Sigmoid colon (tissue), 3 donors: ENCODE measurements at regions not wholly inside any gene's neighbourhood (a gene's known extent, or its start where the extent isn't known, plus 50 kb on each side); places are given as distances from the start of the nearest gene placed in this dataset.

ENCODE experiments used
- CTCF ChIP-seq, 4 experiments: fragments of 450-650 bp in 3 of 4; fragments of 200-600 bp in 1 of 4; IDR thresholded peaks; one replicate each; pipeline ENCODE4 v1.5.1; 2016 to 2019; ENCODE audit warnings: antibody characterized with exemption in 4 of 4, mild to moderate bottlenecking in 3 of 4, moderate library complexity in 2 of 4
- POLR2A ChIP-seq, 2 donors: fragments of 450-650 bp; IDR thresholded peaks; one replicate each; pipeline ENCODE4 v1.6.1; 2016; ENCODE audit warnings: antibody characterized with exemption in 2 of 2, mild to moderate bottlenecking in 2 of 2, moderate library complexity in 2 of 2

GRCh38 chr2:67232936-67233335 lies 164.2 kb upstream of the ETAA1 start:
- TF ChIP-seq CTCF (IDR thresholded peaks at IDR 0.05) (no peak), POLR2A (IDR thresholded peaks at IDR 0.05) (no peak)
